ENCODE measurements at regions not wholly inside any gene's neighbourhood (a gene's known extent, or its start where the extent isn't known, plus 50 kb on each side); places are given as distances from the start of the nearest gene placed in this dataset.
"Not testable (repeated sequence)": the region's sequence is repeated elsewhere in the genome, so short reads cannot be mapped to it uniquely, and the experiment has no call there.

GRCh38 chr4:9604031-9604892 is 160.0 kb downstream of the DEFB131A start:
- TF ChIP-seq CTCF, POLR2A (IDR thresholded peaks at IDR 0.05): not testable (repeated sequence)
